Activated CD8-positive, alpha-beta T cell treated with anti-CD3 and anti-CD28 coated beads for 36 hours (primary cell): ENCODE measurements at regions not wholly inside any gene's neighbourhood (a gene's known extent, or its start where the extent isn't known, plus 50 kb on each side); places are given as distances from the start of the nearest gene placed in this dataset.

ENCODE experiments used
- ATAC-seq: fragments of 200-7000 bp; cut with Tn5 transposase; one replicate; pipeline ENCODE4 v1.10.0; 2021; ENCODE audit warnings: mild to moderate bottlenecking, moderate library complexity
- CTCF ChIA-PET: fragments of 350-600 bp; sonication (Branson Sonifier 250); formaldehyde crosslinking; loops from one replicate; lab custom pipeline; 2021; ENCODE audit warnings: antibody characterized with exemption; lab: Charles Lee
- POLR2A ChIA-PET: fragments of 350-600 bp; sonication (Branson Sonifier 250); formaldehyde crosslinking; loops from one replicate; lab custom pipeline; 2021; ENCODE audit warnings: antibody characterized with exemption; lab: Charles Lee
- DNase-seq: peaks from one replicate; pipeline ENCODE4 v3.0.0-alpha.2; 2020
- H3K27ac Mint-ChIP-seq: one replicate; pipeline ENCODE4 v1.8.0; 2021; ENCODE audit warnings: mild to moderate bottlenecking, mixed read lengths
- H3K27me3 Mint-ChIP-seq: one replicate; pipeline ENCODE4 v1.8.0; 2021; ENCODE audit warnings: mixed read lengths
- H3K36me3 Mint-ChIP-seq: one replicate; pipeline ENCODE4 v1.8.0; 2021; ENCODE audit warnings: low read depth, mixed read lengths
- H3K4me1 Mint-ChIP-seq: one replicate; pipeline ENCODE4 v1.8.0; 2021; ENCODE audit warnings: low read depth, mixed read lengths
- H3K4me3 Mint-ChIP-seq: one replicate; pipeline ENCODE4 v1.8.0; 2021; ENCODE audit warnings: mild to moderate bottlenecking, moderate library complexity, mixed read lengths
- H3K9me3 Mint-ChIP-seq: one replicate; pipeline ENCODE4 v1.8.0; 2021; ENCODE audit warnings: mixed read lengths
- intact Hi-C: fragments of 100-400 bp; cut with micrococcal nuclease; formaldehyde crosslinking; loops from one replicate; pipeline ENCODE4 v1.10.0; 2022
- TF ChIP-seq, protein P1 (sequence below): fragments of 200-600 bp; IDR thresholded peaks from one replicate; pipeline ENCODE4 v1.8.0; 2022; ENCODE audit warnings: antibody characterized with exemption, mild to moderate bottlenecking

DNA sequence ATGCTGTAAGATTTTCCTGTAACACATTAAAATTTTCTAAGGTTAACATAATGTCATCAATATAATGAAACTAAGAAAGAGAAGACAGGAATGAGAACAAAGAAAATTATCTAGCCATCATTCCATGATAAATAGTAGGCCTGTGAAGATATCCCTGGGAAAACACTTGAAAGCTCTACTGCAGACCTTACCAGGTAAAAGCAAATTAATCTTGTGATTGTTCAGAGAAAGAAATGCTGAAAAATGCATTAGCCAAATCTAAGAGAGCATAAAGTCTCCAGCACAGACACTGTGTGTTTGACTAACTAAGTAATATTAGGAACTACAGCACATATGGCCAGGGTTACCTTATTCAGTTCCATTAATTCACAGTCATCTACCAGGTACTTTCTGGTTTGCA lies 628.3 kb upstream of the GRAMD2B start:
- ChIA-PET POLR2A (no interaction called here), CTCF (no interaction called here)
- Mint-ChIP-seq H3K4me1 (no peaks in the 10 kb centered on the region), H3K27ac (no peak overlapping the region), H3K9me3 (peaks cover 10% of the 10 kb centered on the region), H3K27me3 (no peaks in the 10 kb centered on the region), H3K36me3 (no peaks in the 10 kb centered on the region), H3K4me3 (no peak overlapping the region)
- TF ChIP-seq, protein P1, sequence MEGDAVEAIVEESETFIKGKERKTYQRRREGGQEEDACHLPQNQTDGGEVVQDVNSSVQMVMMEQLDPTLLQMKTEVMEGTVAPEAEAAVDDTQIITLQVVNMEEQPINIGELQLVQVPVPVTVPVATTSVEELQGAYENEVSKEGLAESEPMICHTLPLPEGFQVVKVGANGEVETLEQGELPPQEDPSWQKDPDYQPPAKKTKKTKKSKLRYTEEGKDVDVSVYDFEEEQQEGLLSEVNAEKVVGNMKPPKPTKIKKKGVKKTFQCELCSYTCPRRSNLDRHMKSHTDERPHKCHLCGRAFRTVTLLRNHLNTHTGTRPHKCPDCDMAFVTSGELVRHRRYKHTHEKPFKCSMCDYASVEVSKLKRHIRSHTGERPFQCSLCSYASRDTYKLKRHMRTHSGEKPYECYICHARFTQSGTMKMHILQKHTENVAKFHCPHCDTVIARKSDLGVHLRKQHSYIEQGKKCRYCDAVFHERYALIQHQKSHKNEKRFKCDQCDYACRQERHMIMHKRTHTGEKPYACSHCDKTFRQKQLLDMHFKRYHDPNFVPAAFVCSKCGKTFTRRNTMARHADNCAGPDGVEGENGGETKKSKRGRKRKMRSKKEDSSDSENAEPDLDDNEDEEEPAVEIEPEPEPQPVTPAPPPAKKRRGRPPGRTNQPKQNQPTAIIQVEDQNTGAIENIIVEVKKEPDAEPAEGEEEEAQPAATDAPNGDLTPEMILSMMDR, result no peak
- intact Hi-C loops, result no loop called here
- DNase-seq (no peak), ATAC-seq (no peak)

DNA sequence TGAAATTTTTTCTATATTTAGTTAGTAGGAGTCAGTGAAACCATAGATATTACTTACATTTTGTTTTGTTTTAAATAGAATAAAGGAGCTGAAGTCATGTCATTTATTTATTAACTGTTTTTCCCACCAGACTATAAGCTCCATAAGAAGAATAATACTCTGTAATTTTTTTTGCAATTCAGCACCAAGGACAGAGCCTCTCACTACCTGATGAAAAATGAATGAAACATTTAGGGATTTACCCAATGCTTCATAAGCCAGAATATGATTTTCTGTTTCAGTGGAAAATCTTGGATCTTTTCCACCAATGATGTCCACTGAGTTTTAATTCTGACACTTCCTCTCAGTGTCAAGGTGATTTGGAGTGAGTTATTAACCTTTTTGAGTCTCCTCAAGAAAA lies 624.9 kb upstream of the GRAMD2B start:
- intact Hi-C loops, result no loop called here
- no peak overlapping the region for H3K4me3 Mint-ChIP-seq
- no peak for ATAC-seq
- no peak for DNase-seq
- no peaks in the 10 kb centered on the region for H3K27me3 Mint-ChIP-seq
- peaks cover 13% of the 10 kb centered on the region for H3K9me3 Mint-ChIP-seq
- TF ChIP-seq, protein P1, result no peak
- ChIA-PET CTCF (no interaction called here), POLR2A (no interaction called here)
- H3K27ac Mint-ChIP-seq, result no peak overlapping the region
- H3K4me1 Mint-ChIP-seq, result no peaks in the 10 kb centered on the region
- no peaks in the 10 kb centered on the region for H3K36me3 Mint-ChIP-seq

DNA sequence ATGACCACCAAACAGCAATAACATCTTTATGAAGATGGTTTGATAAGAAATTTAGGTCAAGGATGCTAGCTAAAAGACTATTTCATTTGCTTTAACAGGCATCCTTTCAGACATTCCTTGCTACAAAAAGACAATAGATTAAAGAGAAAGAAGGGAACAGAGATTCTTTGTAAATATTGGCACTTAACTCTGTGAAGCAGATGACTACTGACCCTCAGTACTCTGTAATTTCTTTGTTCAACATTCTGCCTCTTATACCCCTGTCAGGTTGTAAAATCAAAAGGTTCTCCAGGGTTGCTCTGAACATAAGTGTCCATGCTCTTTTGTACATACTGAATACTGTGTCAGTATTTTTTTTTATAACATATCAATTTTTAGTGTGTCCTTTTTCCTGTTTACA lies 610.6 kb upstream of the GRAMD2B start:
- ATAC-seq (no peak), DNase-seq (no peak)
- Mint-ChIP-seq H3K4me1 (no peaks in the 10 kb centered on the region), H3K27ac (no peak overlapping the region), H3K27me3 (no peaks in the 10 kb centered on the region), H3K36me3 (no peaks in the 10 kb centered on the region), H3K4me3 (no peak overlapping the region), H3K9me3 (no peaks in the 10 kb centered on the region)
- TF ChIP-seq, protein P1, result no peak
- ChIA-PET CTCF (no interaction called here), POLR2A (no interaction called here)
- intact Hi-C loops, result no loop called here

DNA sequence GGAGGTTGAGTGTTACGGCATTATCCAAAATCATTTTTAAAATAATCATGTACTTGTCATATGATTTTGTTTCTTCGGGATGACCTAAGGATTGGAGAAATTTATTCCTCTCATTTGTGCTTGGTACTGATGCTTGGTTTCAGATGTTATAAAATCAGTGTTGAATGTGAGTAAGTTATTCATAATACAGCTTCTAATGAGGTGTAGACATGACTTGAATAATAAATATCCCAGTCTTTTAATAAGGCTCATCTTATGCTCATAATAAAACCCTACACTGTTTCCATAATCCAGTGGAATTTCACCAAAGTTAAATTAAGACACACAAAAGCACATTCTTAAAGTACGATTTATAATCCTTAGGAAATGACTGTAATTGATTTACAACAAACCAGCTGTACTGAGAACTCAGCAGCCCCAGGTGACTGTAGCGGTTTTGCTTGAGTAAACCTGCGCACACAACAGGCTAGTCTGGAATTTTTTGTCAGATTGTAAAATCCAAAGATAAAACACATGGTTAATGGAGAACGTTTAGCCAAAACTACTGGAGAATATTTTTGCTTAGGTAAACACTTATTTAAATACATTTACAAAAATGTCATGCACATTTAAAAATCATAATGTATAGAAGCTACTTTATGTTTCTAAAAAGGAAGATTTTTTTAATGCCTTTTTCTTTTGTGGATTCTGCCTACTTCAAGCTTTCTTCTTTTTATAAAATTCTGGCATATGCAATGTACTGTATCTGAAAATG lies 609.8 kb upstream of the GRAMD2B start:
- Mint-ChIP-seq H3K36me3 (no peaks in the 10 kb centered on the region), H3K9me3 (no peaks in the 10 kb centered on the region), H3K27me3 (no peaks in the 10 kb centered on the region), H3K4me3 (no peak overlapping the region), H3K4me1 (no peaks in the 10 kb centered on the region), H3K27ac (no peak overlapping the region)
- ATAC-seq (no peak), DNase-seq (no peak)
- ChIA-PET POLR2A (no interaction called here), CTCF (no interaction called here)
- TF ChIP-seq, protein P1, result no peak
- intact Hi-C loops, result no loop called here

GRCh38 chr5:125814119-125814518 lies 609.1 kb upstream of the GRAMD2B start:
- intact Hi-C loops, result no loop called here
- ATAC-seq, result no peak
- CTCF ChIA-PET, result no interaction called here

More at GRCh38 chr5:125814119-125814518, 609.1 kb upstream of the GRAMD2B start:
- POLR2A ChIA-PET, result no interaction called here
- Mint-ChIP-seq H3K4me3 (no peak overlapping the region), H3K36me3 (no peaks in the 10 kb centered on the region), H3K27ac (no peak overlapping the region), H3K27me3 (no peaks in the 10 kb centered on the region), H3K9me3 (no peaks in the 10 kb centered on the region), H3K4me1 (no peaks in the 10 kb centered on the region)
- no peak for DNase-seq
- TF ChIP-seq, protein P1, result no peak
